Endothelial cell of umbilical vein (primary cell): ENCODE measurements at regions not wholly inside any gene's neighbourhood (a gene's known extent, or its start where the extent isn't known, plus 50 kb on each side); places are given as distances from the start of the nearest gene placed in this dataset.

Experiments used
- BruUV-seq: library from RNA; stranded (reverse); fragments of 400-500 nt; replicated peaks from 2 replicates; lab custom pipeline; 2021; lab: Mats Ljungman, UMichigan
- CTCF ChIA-PET: fragments of 300-600, 350-600 bp; sonication (Branson Sonifier 250); formaldehyde crosslinking; loops from one replicate; lab custom pipeline; 2021; ENCODE audit warnings: antibody characterized with exemption, inconsistent platforms; lab: Charles Lee
- POLR2A ChIA-PET: fragments of 300-600, 350-600 bp; sonication (Branson Sonifier 250); formaldehyde crosslinking; loops from one replicate; lab custom pipeline; 2021; ENCODE audit warnings: antibody characterized with exemption, inconsistent platforms; lab: Charles Lee
- DNase-seq: peaks from one replicate; pipeline ENCODE4 v3.0.0-alpha.2; 2011; ENCODE audit warnings: low read depth, low spot score
- FAIRE-seq: peaks from 2 replicates; lab custom pipeline; 2011; peaks lifted over from hg19 to GRCh38; lab: Jason Lieb, UNC
- H2AFZ ChIP-seq: 2 replicates; pipeline ENCODE4 v1.6.0; 2012; ENCODE audit warnings: low read depth, low read length, control low read depth, inconsistent platforms
- H3K27ac ChIP-seq: 2 replicates; pipeline ENCODE4 v1.5.1; 2011; ENCODE audit warnings: low read depth, mild to moderate bottlenecking, control low read depth, low read length, moderate library complexity; ENCODE audit not compliant: insufficient read depth
- H3K27me3 ChIP-seq, 2 experiments: 2 replicates each; pipeline versions ENCODE4 v1.6.0 to v1.6.1; 2011; ENCODE audit warnings: low read length in 2 of 2, mixed read lengths in 1 of 2; ENCODE audit not compliant: control insufficient read depth in 2 of 2, insufficient read depth in 2 of 2
- H3K36me3 ChIP-seq, 2 experiments: 2 replicates in 1 of 2; 3 replicates in 1 of 2; pipeline ENCODE4 v1.5.1; 2011; ENCODE audit warnings: low read length in 2 of 2, mild to moderate bottlenecking in 1 of 2, moderate library complexity in 1 of 2; ENCODE audit not compliant: control insufficient read depth in 2 of 2, insufficient read depth in 2 of 2; ENCODE audit errors: extremely low read depth in 1 of 2
- H3K4me1 ChIP-seq: 3 replicates; pipeline ENCODE4 v1.5.1; 2011; ENCODE audit warnings: mild to moderate bottlenecking, low read length; ENCODE audit not compliant: control insufficient read depth, insufficient read depth; ENCODE audit errors: extremely low read depth
- H3K4me2 ChIP-seq: 2 replicates; pipeline ENCODE4 v1.6.1; 2011; ENCODE audit warnings: low read length, control low read depth, mixed read lengths; ENCODE audit not compliant: insufficient read depth
- H3K4me3 ChIP-seq, 3 experiments: fragments of 200-600 bp in 1 of 3; sonication (generic), shearing (Covaris generic) in 1 of 3; replicated peaks in 1 of 3; 2 replicates each; pipeline ENCODE4 v1.5.1; 2011 to 2016; ENCODE audit warnings: control low read depth in 3 of 3, low read length in 3 of 3, mild to moderate bottlenecking in 2 of 3, inconsistent platforms in 1 of 3, low read depth in 1 of 3, moderate library complexity in 1 of 3; ENCODE audit not compliant: insufficient read depth in 1 of 3
- H3K79me2 ChIP-seq: 2 replicates; pipeline ENCODE4 v1.6.0; 2012; ENCODE audit warnings: low read length, inconsistent platforms; ENCODE audit not compliant: control insufficient read depth, insufficient read depth
- H3K9ac ChIP-seq: replicated peaks from 2 replicates; pipeline ENCODE3; 2011; ENCODE audit warnings: low read length, control low read depth; ENCODE audit not compliant: insufficient read depth; ENCODE audit errors: extremely low read depth
- H3K9me1 ChIP-seq: replicated peaks from 3 replicates; pipeline ENCODE4 v1.6.0; 2011; ENCODE audit warnings: mild to moderate bottlenecking, low read length; ENCODE audit not compliant: control insufficient read depth, insufficient read depth; ENCODE audit errors: extremely low read depth
- H3K9me3 ChIP-seq: replicated peaks from 2 replicates; pipeline ENCODE4 v1.5.1; 2012; ENCODE audit warnings: low read length, inconsistent platforms; ENCODE audit not compliant: control insufficient read depth, insufficient read depth
- H4K20me1 ChIP-seq: replicated peaks from 2 replicates; pipeline ENCODE3; 2011; ENCODE audit warnings: mild to moderate bottlenecking, low read length; ENCODE audit not compliant: control insufficient read depth, insufficient read depth; ENCODE audit errors: extremely low read depth
- EZH2 ChIP-seq: IDR thresholded peaks from 2 replicates; pipeline ENCODE4 v1.6.1; 2012; ENCODE audit warnings: borderline replicate concordance, low read depth, mild to moderate bottlenecking, moderate library complexity, low read length, inconsistent platforms; ENCODE audit not compliant: severe bottlenecking
- FOS ChIP-seq: IDR thresholded peaks from 2 replicates; pipeline ENCODE4 v1.6.1; 2011; ENCODE audit warnings: mild to moderate bottlenecking, low read length, moderate library complexity, borderline replicate concordance; ENCODE audit not compliant: insufficient read depth
- GATA2 ChIP-seq: IDR thresholded peaks from 2 replicates; pipeline ENCODE4 v1.7.0; 2011; ENCODE audit warnings: low read depth, mild to moderate bottlenecking, moderate library complexity, mixed read lengths, low read length; ENCODE audit not compliant: insufficient read length, insufficient read depth
- JUN ChIP-seq: IDR thresholded peaks from 2 replicates; pipeline ENCODE4 v1.6.1; 2011; ENCODE audit warnings: borderline replicate concordance, low read depth; ENCODE audit not compliant: insufficient read length, insufficient read depth
- MYC ChIP-seq: IDR thresholded peaks from one replicate; pipeline ENCODE4 v1.6.1; 2011; ENCODE audit warnings: mild to moderate bottlenecking, low read depth, low read length
- POLR2A ChIP-seq: IDR thresholded peaks from 2 replicates; pipeline ENCODE4 v1.6.1; 2012; ENCODE audit warnings: low read depth, mild to moderate bottlenecking, control low read depth, low read length
- POLR2AphosphoS5 ChIP-seq: IDR thresholded peaks from 2 replicates; pipeline ENCODE4 v1.6.1; 2012; ENCODE audit warnings: low read depth, mild to moderate bottlenecking, control low read depth, low read length, moderate library complexity; ENCODE audit not compliant: insufficient read depth
- dilution Hi-C: fragments of 300-500 bp; cut with MboI; formaldehyde crosslinking; loops from one replicate; pipeline ENCODE4 v1.15.0; 2019; ENCODE audit warnings: low sequenced_read_pairs; ENCODE audit not compliant: extremely low pct_ligation_motif_present
- intact Hi-C: fragments of 100-400 bp; cut with micrococcal nuclease; formaldehyde crosslinking; loops from one replicate; pipeline ENCODE4 v1.10.0; 2022
- TF ChIP-seq, protein P1 (sequence below), 2 donors: IDR thresholded peaks; 1 replicate in 1 of 2; 2 replicates in 1 of 2; pipeline ENCODE4 v1.5.1; 2011; ENCODE audit warnings: low read length in 2 of 2, mild to moderate bottlenecking in 2 of 2, moderate library complexity in 2 of 2, control low read depth in 1 of 2, inconsistent platforms in 1 of 2, low read depth in 1 of 2; ENCODE audit not compliant: insufficient read depth in 1 of 2; ENCODE audit errors: extremely low read depth in 1 of 2
- TF ChIP-seq, protein P2 (sequence below): IDR thresholded peaks from 2 replicates; pipeline ENCODE4 v1.6.1; 2011; ENCODE audit not compliant: insufficient read depth, insufficient read length

DNA sequence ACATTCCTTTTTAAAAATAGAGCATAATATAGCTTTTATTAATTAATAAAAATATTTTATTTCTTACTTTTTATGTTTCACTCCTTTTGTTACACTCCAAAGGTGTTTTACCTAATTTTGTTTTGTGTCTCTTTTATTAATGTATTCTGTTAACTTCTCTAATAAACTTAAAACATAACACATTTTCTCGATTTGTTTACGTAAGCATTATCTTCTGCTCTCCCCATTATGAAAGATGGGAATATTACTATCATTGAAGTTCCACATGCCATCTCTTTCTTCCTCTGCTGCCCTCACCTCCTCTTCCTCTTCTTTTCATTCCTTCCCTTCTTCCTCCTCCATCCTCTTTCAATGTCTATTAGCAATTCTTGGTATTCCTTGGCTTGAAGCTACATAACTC lies 85.0 kb upstream of the HCRTR2 start:
- Histone ChIP-seq H3K27me3 (no peaks in the 10 kb centered on the region), H3K9me3 (no peaks in the 10 kb centered on the region), H3K36me3 (no peaks in the 10 kb centered on the region), H3K79me2 (no peaks in the 10 kb centered on the region), H3K9me1 (no peaks in the 10 kb centered on the region), H2AFZ (no peak overlapping the region), H3K4me3 (no peak overlapping the region), H3K4me2 (no peak overlapping the region), H4K20me1 (no peaks in the 10 kb centered on the region), H3K4me1 (no peaks in the 10 kb centered on the region), H3K9ac (no peak overlapping the region), H3K27ac (no peak overlapping the region)
- intact Hi-C loops = no loop called here
- CTCF ChIA-PET = no interaction called here
- POLR2A ChIA-PET = no interaction called here
- FAIRE-seq (no peak), DNase-seq (no peak)
- no TSS peak for BruUV-seq
- no peak for TF ChIP-seq GATA2
- TF ChIP-seq POLR2A = no peak
- no peak for TF ChIP-seq POLR2AphosphoS5
- TF ChIP-seq, protein P1, sequence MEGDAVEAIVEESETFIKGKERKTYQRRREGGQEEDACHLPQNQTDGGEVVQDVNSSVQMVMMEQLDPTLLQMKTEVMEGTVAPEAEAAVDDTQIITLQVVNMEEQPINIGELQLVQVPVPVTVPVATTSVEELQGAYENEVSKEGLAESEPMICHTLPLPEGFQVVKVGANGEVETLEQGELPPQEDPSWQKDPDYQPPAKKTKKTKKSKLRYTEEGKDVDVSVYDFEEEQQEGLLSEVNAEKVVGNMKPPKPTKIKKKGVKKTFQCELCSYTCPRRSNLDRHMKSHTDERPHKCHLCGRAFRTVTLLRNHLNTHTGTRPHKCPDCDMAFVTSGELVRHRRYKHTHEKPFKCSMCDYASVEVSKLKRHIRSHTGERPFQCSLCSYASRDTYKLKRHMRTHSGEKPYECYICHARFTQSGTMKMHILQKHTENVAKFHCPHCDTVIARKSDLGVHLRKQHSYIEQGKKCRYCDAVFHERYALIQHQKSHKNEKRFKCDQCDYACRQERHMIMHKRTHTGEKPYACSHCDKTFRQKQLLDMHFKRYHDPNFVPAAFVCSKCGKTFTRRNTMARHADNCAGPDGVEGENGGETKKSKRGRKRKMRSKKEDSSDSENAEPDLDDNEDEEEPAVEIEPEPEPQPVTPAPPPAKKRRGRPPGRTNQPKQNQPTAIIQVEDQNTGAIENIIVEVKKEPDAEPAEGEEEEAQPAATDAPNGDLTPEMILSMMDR (IDR thresholded peaks at IDR 0.05; ENCODE audit: extremely low read depth in 1 of 2, insufficient read depth in 1 of 2, low read depth in 1 of 2, low read length in 2 of 2) = no peak
- TF ChIP-seq JUN = no peak
- TF ChIP-seq EZH2 = no peak
- TF ChIP-seq MYC = no peak
- TF ChIP-seq, protein P2, sequence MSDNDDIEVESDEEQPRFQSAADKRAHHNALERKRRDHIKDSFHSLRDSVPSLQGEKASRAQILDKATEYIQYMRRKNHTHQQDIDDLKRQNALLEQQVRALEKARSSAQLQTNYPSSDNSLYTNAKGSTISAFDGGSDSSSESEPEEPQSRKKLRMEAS = no peak
- TF ChIP-seq FOS = no peak
- dilution Hi-C loops = no loop called here
